ENCODE measurements at regions not wholly inside any gene's neighbourhood (a gene's known extent, or its start where the extent isn't known, plus 50 kb on each side); places are given as distances from the start of the nearest gene placed in this dataset.

- TF ChIP-seq CTCF (IDR thresholded peaks at IDR 0.05; ENCODE audit: borderline replicate concordance, extremely low read depth, low read length, poor library complexity, severe bottlenecking) (no peak), EZH2 (IDR thresholded peaks at IDR 0.05; ENCODE audit: borderline replicate concordance, low read depth, low read length, severe bottlenecking) (no peak)
Observed at GRCh38 chr1:90322186-90322585, 327.3 kb downstream of the ZNF326 start.

Measured in DND-41 (cell line).